HG03139 (cell line): ENCODE measurements at regions not wholly inside any gene's neighbourhood (a gene's known extent, or its start where the extent isn't known, plus 50 kb on each side); places are given as distances from the start of the nearest gene placed in this dataset.

Source experiments
- ATAC-seq: cut with Tn5 transposase; IDR thresholded peaks from one replicate; pipeline ENCODE4 v1.9.1; 2021; ENCODE audit not compliant: unreplicated experiment

DNA sequence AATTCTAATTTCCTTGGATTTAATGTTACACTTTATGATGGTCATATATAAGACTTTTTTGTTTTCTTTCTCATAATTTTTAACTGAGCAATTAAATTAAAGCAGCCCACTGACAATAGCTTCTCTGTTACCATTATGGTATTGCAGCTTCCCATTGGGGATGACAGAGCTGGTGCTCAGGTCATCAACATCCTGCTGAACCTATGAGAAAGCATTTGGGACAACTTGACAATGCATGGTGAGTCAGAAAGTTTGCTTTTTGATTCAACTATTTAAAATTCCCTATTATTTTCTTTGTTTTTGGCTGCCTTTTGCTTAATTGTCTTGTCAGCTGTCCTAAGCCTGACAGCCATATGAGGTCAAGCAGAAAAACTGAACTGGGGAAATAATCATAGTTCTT lies 487.4 kb upstream of the RIOK2 start:
- no peak for ATAC-seq

DNA sequence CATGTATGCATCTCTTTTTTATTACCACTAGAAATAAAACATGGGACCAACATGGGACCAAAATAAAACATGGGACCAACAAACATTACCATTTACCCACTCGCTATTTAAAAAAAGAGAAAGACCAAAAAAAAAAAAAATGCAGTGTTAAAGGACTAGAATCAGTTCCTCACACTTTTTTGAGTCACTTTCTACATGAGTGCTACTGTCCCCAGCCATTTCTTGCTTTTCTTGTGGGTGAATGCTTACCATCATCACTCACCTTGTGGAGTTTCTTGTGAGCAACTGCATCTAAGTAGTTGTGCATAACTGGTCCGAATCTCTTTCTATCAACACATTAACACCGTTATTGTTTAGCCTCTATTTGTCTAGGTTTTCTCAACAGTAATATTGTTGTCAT lies 493.6 kb upstream of the RIOK2 start:
- ATAC-seq: no peak

DNA sequence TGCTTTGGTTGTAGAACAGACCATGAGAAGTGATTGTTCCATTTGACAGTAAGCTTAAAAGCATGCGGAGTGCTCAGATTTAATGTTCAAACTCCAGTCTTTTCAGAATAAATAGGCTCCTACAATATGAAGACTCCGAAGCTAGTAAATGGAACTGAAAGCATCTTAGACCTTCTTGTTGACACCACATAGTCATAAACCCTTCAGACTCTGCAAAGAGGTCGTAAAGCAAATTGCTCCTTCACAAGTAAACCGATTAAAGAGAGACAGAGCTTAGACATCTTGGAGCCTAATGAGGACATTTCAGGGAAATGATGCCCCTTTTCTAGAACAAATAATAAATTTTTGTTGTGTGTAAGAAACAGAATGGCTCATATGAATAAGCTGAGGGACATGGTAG lies 511.0 kb upstream of the RIOK2 start:
- no peak for ATAC-seq

DNA sequence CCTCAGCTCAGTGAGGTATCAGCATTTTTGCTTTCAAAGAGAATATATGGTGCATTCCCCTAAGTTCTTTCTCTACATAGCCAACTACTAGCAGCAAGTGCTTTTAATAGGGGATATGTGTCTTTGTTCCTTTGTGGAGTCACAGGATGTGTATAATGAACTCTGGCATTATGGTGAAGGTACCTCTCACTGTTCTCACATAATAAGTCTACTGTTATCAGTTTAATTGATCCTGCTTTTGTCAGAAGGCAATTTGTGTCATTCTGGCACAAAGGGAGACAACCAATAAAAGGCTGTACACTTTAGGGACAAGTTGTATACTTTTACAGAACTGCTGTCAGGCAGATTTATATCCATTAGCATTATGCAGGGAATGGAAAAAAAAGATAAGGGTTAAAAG lies 531.4 kb upstream of the RIOK2 start:
- ATAC-seq: no peak

DNA sequence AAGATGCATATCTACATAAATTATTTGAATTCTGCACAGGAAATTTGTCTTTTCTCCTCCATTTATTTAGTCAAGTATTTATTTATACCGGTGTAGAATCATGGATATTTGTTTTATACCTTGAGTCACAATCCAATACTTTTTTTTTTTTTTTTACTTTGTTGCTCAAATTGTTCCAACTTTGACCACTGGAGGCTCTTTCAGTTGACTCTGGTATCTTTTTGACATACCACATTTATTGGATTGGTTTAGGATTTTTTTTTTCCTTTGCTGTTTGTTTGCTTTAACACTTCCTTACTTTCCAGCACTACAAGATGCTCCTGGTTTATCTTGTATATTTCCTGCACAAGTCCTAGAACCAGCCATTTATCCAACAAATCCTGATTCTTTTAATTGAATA lies 543.1 kb upstream of the RIOK2 start:
- ATAC-seq: no peak

DNA sequence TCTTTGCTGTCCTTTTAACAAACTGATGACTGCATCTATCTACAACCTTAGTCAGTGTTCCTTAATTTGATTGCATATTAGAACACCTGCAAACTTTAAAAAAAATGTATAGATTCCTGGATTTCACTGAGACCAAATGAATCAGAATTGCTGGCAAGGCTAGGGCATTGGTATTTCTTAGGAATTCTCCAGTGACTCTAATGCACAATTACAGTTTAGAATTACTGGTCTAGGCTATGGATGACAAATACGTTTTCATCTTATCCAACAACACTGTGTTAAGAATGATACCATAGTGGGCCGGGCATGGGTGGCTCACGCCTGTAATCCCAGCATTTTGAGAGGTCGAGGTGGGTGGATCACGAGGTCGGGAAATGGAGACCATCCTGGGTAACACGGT lies 545.9 kb upstream of the RIOK2 start:
- no peak for ATAC-seq

DNA sequence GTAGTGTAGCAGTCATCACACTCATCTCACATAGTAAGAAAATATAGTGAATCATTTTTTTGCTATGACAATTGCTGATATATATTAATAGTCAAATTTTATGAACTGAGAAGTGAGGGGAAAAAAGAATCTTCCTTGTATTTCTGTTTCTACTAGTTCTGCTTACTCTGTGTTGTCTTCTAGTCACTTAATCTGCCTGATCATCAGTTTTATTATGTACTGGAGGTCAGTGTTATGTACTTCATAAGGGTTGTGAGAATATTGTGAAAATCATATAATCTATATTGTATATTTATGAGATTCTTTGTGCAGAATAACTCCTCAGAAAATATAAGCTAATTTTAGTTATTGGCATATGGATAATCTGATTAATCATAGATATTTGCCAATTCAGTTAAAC lies 546.9 kb upstream of the RIOK2 start:
- ATAC-seq: no peak

DNA sequence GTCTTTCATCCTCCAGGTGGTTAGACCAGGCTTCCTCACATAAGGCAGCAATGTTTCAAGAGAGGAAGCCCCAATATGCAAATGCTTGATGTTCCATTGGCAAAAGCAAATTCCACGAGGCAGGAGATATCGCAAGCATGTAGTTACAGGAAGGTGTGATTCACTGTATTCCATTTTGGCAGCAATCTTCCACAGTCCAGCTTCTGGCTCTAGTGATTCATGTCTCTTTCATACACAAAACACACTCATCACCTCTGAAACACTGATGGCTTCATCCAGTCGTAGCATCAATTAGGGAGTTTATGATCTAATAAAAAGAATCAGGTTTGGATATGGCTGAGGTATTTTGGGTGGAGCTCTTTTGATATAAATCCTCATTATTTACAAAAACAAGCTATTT lies 552.2 kb upstream of the RIOK2 start:
- ATAC-seq: no peak

DNA sequence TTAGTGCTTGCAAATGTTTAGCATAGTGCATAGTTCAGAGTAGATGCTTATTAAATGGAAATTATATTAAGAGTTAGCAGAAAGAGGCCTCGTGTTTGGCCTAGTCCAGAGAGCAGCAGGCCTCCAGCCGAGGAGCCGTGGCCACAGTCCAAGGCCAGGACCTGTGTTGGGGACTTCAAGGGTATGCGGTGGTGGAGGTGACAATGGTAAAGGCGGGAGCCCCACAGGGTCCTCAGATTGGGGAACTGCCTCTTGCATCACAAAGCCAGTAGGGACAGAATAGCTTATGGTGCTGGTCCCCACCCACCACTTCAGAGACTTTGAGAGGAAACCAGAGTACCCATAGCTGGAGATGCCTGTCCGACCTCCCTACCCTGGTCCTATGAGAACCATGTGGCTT lies 554.6 kb upstream of the RIOK2 start:
- no peak for ATAC-seq

DNA sequence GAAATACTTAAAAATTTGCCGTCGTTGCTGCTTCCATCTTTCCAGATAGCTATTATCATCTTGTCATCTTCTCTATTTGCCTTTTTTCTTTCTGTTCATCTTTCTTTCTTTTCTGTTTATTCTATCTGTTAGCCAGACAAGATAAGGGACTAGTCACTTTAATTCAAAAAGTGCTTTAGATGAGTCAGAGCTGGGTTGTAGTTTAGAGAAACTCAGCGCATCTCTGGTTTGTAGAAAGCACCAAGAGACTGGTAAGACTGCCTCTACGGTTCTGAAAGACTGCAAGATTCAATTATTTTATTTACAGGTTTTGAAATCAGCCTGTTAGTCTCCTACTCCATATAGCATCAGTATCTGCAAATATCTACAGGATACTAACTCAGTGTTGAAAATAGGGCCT lies 562.8 kb upstream of the RIOK2 start:
- ATAC-seq: no peak

DNA sequence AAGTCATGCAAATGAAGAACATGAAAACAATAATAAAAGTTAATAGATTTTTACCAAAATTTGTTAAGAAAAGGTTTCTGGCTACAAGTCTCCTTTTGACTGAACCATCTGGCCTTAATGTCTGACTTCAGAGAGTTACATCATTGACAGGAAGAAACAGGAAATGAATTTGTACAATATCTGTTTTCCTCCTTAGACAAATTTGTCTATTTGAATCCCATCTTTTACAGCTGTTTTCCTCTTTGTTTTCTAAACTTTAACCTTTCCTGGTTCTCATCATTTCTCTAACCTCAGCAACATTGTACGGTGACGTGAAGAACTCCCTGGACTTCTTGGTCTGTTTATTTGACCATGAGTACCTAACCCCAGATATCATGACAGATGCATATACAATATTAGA lies 567.5 kb upstream of the RIOK2 start:
- no peak for ATAC-seq

DNA sequence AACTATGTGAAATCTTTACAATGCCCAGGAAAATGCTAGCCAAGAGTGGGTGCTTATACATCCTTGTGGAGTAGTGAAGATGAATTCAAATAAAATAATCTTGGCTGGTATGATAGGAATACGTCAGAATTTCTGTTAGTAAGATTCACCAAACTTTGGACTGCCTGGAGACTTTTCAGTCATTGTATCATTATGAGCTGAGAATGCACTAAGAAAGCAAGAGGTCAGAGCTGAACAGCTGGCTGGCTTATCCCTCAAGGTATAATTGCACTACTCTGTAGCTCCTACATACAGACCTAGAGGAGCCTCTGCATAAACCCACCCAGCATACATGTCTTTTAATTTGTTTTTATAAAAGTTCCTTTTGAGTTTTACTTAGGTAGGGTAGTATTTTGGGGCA lies 568.5 kb upstream of the RIOK2 start:
- no peak for ATAC-seq

DNA sequence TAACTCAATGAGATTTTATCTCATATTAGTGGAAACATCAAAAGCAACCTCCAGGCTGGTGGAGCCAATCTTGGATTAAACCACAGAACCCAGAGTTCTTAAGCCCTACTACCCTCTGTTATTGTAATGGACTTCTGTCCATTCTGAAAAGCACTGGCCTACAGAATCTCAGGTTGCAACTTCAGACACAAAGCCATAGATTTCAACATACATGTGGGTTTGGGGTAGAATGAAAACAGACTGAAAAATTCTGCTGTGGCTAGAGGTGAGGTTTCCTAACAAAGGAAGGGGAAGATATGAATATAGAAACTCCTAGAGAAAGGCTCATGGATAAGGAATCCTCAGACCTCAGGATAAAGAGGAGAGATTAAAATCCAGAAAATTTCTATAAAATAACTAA lies 569.8 kb upstream of the RIOK2 start:
- ATAC-seq: no peak

DNA sequence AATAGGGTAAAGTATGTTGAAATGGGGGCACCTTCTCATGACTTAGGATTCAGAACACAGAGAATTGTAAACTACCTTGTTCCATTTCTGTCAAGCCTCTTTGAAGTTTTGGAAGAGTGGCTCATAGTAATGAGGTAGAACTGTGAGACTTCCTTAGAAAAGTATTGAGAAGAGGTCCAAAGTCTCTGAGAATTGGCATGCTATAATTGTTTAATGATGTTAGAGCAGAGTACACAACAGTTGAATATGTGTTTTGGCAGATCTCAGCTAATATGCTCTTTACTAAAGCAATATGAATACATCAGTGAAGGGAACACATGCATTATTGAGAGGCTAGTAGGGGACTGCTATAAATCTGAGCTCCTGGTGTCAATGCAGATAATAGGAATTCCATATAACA lies 579.4 kb upstream of the RIOK2 start:
- ATAC-seq: no peak

DNA sequence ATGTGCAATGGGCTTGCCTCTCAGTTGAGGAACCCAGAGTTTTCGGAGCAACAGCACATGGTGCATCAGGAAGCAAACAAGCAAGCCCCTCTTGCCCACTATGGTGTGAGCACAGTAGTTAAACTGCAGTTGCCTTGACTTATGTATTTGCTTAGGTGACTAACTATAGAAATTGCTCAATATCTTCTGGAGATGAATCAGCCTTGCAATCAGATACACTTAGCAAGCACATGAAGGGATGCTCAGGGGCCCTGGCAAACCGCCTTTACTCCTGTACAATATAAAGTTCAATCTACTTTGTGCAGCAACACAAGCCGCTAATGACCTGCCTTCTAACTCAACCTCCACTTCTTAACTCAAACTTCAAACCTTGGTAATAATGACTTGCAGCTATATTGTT lies 581.7 kb upstream of the RIOK2 start:
- no peak for ATAC-seq

DNA sequence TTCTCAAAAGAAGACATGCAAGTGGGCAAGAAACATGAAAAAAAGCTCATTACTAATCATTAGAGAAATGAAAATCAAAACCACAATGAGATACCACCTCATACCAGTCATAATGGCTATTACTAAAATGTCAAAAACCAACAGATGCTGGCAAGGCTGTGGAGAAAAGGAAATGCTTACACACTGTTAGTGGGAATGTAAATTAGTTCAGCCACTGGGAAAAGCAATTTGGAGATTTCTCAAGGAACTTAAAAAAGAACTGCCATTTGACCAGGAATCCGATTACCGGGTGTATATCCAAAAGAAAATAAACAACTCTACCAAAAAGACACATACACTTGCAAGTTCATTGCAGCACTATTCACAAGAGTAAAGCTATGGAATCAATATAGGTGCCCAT lies 595.4 kb upstream of the RIOK2 start:
- no peak for ATAC-seq

DNA sequence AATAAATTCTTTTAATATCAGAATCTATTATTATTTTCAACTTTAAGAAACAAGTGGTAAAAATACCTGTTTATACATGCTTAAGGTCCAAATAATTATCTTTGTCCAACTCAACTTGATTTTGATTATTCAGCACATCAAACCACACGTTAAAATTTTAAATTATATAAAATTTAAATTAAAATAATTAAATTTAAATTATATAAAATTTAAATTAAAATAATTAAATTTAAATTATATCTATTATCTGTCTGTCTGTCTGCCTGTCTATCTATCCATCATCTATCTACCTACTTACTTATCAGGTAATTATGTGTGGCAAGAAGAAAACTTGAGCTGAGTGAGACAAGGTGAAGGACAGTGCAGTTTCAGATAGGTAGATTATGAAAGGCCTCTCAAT lies 605.3 kb upstream of the RIOK2 start:
- no peak for ATAC-seq

DNA sequence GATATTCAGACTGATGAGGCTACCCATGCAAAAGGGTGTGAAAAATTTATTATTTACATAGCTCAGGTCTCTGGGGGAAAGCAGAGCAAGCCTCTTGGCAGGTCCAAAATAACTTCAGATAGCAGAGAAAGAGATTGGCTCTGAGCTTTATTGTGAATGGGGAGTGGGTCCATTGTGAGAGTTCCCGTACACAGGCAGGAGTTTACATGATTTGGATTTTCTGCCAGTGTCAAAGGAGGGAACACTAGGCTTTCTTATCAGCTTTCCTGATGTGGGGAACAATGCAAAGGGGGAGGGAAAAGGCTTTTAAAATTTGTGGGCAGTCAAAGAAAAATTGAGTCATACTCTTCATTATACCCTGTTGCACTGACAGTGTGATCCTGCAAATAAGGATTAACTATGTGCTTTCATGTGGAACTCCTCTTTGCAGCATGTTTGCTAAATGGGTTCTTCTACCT lies 615.0 kb upstream of the RIOK2 start:
- no peak for ATAC-seq

DNA sequence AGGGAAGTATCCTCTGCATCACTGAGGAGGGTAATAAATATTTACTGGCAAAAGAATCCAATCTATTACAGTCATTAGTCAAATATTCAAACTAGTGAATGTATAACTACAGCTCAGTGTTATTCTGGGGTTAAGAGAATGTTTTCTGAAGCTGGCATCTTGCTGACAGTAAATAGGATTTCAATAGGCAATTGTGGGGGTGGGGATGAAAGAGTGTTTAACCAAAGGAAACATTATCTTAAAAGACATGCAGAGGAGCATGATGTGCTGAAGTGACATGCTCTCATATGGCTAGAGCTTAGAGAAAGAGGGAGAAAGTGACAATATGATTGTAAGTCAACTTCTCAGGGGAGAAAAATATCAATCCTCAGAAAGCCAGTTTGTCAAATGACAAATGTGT lies 618.4 kb upstream of the RIOK2 start:
- ATAC-seq: no peak

DNA sequence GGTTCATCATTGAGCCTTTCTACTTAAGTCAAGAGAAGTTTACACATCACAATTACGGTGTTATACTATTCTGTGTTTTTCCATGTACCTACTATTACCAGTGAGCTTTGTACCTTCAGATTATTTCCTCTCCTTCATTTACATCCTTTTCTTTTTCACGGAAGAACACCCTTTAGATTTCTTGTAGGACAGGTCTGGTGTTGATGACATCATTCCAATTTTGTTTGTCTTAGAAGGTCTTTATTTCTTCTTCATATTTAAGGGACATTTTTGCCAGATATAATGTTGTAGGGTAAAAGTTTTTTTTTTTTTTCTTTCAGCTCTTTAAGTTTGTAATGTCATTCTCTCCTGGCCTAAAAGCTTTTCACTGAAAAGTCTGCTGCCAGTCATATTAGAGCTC lies 637.1 kb upstream of the RIOK2 start:
- ATAC-seq: no peak

DNA sequence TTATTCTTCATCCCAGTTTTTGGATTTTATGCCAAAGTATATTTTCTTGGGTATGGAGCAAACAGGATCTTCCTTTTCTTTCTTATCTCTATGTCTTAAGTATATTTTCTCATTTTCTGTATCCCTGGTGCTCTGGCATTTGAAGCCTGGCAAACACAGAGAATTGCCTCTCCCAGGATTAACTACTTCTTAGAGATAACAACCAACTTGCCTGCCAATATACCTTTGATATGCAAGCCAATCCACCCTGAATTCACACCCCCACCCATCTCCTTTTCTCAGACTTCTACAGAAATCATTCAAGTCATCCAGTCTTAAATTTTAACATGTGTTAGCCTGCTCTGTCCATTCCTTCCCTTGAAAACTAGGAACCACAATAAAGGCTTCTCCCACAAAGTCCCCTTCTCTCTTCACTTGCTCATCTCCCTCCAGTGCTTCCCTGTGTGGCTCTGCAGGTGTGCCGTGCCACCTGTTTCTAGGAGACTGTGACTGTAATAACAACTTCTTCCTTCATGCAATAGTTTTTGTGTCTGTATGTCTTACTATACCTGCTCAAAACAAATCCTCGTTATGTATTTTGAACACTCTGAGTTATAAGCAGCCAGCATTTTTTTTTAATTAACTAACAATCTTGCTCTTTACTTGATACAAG lies 649.7 kb upstream of the RIOK2 start:
- ATAC-seq: no peak

DNA sequence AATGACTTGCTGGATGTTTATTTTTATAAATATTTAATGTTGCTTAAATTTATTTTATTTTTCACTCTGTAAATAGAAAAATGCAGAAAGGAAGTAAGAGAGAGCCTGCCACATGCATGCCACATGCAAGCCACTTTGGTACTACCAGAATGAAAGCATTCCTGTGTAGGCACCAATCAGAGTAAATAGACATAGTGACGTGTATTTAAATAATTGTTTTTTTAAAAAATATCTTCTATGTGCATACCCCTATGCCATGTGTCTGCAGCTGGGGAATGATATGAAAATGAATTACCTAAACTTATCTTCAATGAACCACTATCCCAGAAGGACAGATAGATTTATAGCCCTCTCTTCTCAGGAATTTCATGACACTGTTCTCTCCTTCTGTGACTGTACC lies 651.5 kb upstream of the RIOK2 start:
- no peak for ATAC-seq

DNA sequence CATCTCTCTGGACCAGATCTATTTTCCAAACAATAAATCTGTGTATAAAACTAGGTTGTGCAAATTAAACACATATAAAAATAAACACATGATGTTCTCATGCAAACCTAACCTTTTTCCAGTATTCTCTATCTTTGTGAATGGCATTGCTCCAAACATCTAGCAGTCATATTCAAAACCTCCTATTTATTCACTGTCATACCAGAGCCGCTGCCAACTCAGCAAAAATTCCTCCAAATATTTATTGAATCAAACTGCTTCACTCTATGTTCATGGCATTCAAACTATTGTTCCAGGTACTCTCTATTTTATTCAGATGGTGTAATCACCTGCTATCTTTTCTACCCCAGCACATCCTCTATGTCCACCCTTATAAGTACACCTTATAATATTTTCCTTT lies 652.1 kb upstream of the RIOK2 start:
- ATAC-seq: no peak

DNA sequence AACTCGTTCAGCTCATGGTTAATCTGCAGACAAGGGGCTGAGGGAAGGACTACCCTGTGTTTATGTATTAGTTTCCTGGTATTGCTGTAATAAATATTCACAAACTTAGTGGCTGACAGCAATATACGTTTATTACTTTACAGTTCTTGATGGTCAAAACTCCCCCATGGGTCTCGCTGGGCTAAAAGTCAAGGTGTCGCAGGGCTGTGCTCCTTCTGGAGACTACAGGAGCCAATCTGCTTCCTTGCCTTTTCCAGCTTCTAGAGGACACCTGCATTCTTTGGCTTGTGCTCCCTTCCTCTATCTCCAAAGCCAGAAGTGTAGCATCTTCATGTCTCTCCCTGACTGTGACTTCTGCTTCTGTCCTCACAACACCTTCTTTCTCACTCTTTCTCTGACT lies 653.8 kb upstream of the RIOK2 start:
- no peak for ATAC-seq
